ENCODE measurements at regions not wholly inside any gene's neighbourhood (a gene's known extent, or its start where the extent isn't known, plus 50 kb on each side); places are given as distances from the start of the nearest gene placed in this dataset.
"Not testable (repeated sequence)": the region's sequence is repeated elsewhere in the genome, so short reads cannot be mapped to it uniquely, and the experiment has no call there.

- TF ChIP-seq, protein P1, sequence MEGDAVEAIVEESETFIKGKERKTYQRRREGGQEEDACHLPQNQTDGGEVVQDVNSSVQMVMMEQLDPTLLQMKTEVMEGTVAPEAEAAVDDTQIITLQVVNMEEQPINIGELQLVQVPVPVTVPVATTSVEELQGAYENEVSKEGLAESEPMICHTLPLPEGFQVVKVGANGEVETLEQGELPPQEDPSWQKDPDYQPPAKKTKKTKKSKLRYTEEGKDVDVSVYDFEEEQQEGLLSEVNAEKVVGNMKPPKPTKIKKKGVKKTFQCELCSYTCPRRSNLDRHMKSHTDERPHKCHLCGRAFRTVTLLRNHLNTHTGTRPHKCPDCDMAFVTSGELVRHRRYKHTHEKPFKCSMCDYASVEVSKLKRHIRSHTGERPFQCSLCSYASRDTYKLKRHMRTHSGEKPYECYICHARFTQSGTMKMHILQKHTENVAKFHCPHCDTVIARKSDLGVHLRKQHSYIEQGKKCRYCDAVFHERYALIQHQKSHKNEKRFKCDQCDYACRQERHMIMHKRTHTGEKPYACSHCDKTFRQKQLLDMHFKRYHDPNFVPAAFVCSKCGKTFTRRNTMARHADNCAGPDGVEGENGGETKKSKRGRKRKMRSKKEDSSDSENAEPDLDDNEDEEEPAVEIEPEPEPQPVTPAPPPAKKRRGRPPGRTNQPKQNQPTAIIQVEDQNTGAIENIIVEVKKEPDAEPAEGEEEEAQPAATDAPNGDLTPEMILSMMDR (IDR thresholded peaks at IDR 0.05) = no peak
- intact Hi-C loops (cut with DNase I) = no loop called here
These were observed 163.2 kb upstream of the FOXF1 start for GRCh38 chr16:86347090-86347489.

GRCh38 chr16:86347916-86348555 is 162.3 kb upstream of the FOXF1 start:
- H3K9me3 ChIP-seq = no peaks in the 10 kb centered on the region
- H3K4me3 ChIP-seq = no peak overlapping the region
- H3K27ac ChIP-seq = no peak overlapping the region
- peaks cover 10% of the 10 kb centered on the region for H3K4me1 ChIP-seq
- H3K27me3 ChIP-seq (ENCODE audit: low read depth) = peaks cover 37% of the 10 kb centered on the region
- TF ChIP-seq, protein P1 (IDR thresholded peaks at IDR 0.05) = no peak
- DNase-seq (no peak), ATAC-seq (no peak)
- intact Hi-C loops (cut with DNase I) = no loop called here
- no peaks in the 10 kb centered on the region for H3K36me3 ChIP-seq

More at GRCh38 chr16:86347090-86347489, 163.2 kb upstream of the FOXF1 start:
- Histone ChIP-seq H3K4me1 (peaks cover 15% of the 10 kb centered on the region), H3K9me3 (no peaks in the 10 kb centered on the region), H3K27ac (no peak overlapping the region), H3K27me3 (ENCODE audit: low read depth) (peaks cover 36% of the 10 kb centered on the region), H3K36me3 (no peaks in the 10 kb centered on the region), H3K4me3 (no peak overlapping the region)
- no peak for ATAC-seq
- no peak for DNase-seq

DNA sequence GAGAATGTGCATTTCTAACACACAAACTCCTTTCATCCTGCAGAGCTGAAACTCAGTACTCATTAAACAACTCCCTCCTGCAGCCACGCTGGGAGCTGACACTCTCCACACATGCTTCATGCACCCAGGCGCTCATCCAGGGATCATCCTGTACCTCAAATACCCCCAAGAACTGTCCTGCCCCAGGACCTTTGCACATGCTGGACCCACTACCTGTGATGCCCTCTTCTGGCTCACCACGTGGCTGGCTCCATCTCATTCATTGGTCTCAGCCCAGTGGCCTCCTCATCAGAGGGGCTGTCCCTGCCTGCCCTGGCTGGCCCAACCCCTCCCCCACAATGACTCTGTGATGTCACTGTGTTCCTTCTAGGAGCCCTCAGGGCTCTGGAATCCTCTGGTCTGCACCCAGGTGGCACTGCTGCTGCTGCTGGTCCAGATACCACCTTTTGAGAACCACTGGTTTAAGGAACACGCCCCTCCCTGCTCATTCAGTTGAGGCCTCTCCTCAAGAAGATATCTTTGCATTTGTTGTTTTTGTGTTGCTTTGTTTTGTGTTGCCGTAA is 160.9 kb upstream of the FOXF1 start:
- ATAC-seq = no peak
- Histone ChIP-seq H3K4me1 (peaks cover 1% of the 10 kb centered on the region), H3K36me3 (no peaks in the 10 kb centered on the region), H3K4me3 (no peak overlapping the region), H3K27ac (no peak overlapping the region), H3K27me3 (ENCODE audit: low read depth) (peaks cover 39% of the 10 kb centered on the region), H3K9me3 (no peaks in the 10 kb centered on the region)
- TF ChIP-seq, protein P1 (IDR thresholded peaks at IDR 0.05) = no peak
- DNase-seq = no peak
- intact Hi-C loops (cut with DNase I) = no loop called here

- intact Hi-C loops (cut with DNase I) = no loop called here
- ATAC-seq = no peak
- Histone ChIP-seq H3K4me3 (no peak overlapping the region), H3K9me3 (no peaks in the 10 kb centered on the region), H3K36me3 (no peaks in the 10 kb centered on the region), H3K4me1 (no peaks in the 10 kb centered on the region), H3K27me3 (ENCODE audit: low read depth) (peaks cover 39% of the 10 kb centered on the region), H3K27ac (peak overlapping the region; percentile 46)
- DNase-seq = no peak
- TF ChIP-seq, protein P1 (IDR thresholded peaks at IDR 0.05) = no peak
These were observed 160.0 kb upstream of the FOXF1 start for GRCh38 chr16:86350289-86350688.

GRCh38 chr16:86351041-86351784 is 159.1 kb upstream of the FOXF1 start:
- peak in 1 of 2 donors; percentile 25 for ATAC-seq
- peak overlapping the region; percentile 46 for H3K27ac ChIP-seq
- no peaks in the 10 kb centered on the region for H3K4me1 ChIP-seq

DNA sequence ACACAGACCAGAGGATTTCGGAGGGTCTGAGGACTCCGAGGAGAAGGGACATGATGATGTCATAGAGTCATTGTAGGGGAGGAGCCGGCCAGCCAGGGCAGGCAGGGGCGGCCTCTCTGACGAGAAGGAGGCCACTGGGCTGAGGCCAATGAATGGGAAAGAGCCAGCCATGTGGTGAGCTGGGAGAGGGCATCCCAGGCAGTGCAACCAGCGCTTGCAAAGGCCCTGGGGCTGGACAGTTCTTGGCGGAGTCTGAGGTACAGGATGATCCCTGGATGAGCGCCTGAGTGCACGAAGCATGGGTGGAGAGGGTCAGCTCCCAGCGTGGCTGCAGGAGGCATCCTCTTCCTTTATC is 158.6 kb upstream of the FOXF1 start:
- H3K4me3 ChIP-seq; H3K9me3 ChIP-seq; H3K4me1 ChIP-seq; DNase-seq; H3K36me3 ChIP-seq; intact Hi-C loops (cut with DNase I): not testable (repeated sequence)
- ATAC-seq = peak; percentile 20 to 27
- Histone ChIP-seq H3K27me3 (ENCODE audit: low read depth) (peaks cover 39% of the 10 kb centered on the region), H3K27ac (peak overlapping the region; percentile 46)

More at GRCh38 chr16:86351041-86351784, 159.1 kb upstream of the FOXF1 start:
- Histone ChIP-seq H3K36me3 (no peaks in the 10 kb centered on the region), H3K4me3 (no peak overlapping the region), H3K9me3 (no peaks in the 10 kb centered on the region), H3K27me3 (ENCODE audit: low read depth) (peaks cover 39% of the 10 kb centered on the region)
- intact Hi-C loops (cut with DNase I) = no loop called here
- no peak for DNase-seq
- TF ChIP-seq, protein P1 (IDR thresholded peaks at IDR 0.05) = no peak
